NAMALWA (cell line): ENCODE measurements at regions not wholly inside any gene's neighbourhood (a gene's known extent, or its start where the extent isn't known, plus 50 kb on each side); places are given as distances from the start of the nearest gene placed in this dataset.
"Not testable (repeated sequence)": the region's sequence is repeated elsewhere in the genome, so short reads cannot be mapped to it uniquely, and the experiment has no call there.

Experiments used
- DNase-seq: peaks from one replicate; pipeline ENCODE4 v3.0.0-alpha.2; 2015; ENCODE audit warnings: low spot score

- no peak for DNase-seq
Measured at GRCh38 chr10:117788911-117789310, 246.4 kb downstream of the EMX2 start.

- DNase-seq, result no peak
Measured at GRCh38 chr10:117790179-117790578, 247.6 kb downstream of the EMX2 start.

DNA sequence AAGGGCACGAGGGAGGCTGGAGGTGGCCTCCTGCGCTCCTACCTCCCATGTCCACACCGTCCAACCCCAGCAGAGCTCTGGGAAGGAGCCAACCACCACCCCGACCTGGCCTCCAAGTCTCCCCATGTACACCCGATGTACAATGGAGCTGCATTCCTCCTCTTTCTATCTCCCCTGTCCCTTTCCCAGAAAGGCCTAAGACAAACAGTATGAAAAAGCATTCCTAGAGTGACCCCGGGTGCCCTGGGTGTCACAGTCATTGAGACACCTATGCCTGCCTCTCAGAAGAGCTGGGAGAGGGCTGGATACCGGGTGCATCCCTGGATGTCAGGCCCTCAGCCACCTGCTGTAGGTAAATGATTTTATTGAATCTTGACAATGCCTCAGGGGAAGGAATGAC, 248.1 kb downstream of the EMX2 start:
- no peak for DNase-seq

DNA sequence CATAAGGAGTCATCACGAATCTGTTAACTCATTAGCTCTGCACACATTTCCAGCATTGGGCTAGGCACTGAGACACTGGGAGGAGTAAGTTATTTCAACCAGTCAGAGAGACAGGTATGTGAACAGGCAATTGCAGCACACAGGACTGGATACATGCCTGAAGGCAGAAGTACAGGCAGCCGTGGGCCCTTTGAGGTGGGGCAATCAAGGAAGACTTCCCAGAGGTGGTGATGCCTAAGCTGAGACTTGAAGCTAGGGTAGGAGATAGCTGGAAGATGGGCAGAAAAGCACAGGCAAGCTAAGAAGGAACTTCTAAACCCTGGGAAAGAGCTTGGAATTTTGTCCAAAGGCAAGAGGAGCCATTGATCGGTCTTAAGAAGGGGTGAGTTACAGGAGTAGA, 249.7 kb downstream of the EMX2 start:
- no peak for DNase-seq

DNA sequence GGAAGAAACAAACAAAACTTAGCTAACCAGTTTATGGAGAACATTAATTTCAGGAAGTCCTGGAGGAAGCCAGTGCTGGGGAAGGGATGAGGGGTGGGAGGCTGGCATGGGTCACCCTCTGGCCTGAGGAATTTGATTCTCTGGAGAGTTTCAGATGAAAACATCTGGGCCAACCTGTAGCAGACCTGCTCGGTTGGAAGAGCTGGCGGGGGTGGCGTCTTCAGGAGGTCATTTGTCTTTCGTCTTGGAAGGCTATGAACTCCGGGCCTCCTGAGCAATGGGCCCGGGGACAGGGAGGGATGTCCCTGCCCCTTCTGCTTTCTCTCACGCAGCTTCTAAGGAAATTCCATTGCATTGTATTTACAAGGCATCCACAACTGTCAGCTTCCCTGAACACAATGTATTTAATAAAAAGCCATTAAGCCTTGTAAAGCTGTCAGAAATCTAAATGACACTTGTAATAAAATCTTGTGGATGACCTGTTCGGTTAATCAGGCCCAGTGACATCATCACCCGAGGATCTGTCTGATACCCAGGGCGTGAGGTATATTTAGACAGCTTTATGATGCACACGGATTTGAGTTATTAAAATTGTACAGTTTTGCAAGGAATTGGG, 250.5 kb downstream of the RAB11FIP2 start:
- DNase-seq, result no peak

DNA sequence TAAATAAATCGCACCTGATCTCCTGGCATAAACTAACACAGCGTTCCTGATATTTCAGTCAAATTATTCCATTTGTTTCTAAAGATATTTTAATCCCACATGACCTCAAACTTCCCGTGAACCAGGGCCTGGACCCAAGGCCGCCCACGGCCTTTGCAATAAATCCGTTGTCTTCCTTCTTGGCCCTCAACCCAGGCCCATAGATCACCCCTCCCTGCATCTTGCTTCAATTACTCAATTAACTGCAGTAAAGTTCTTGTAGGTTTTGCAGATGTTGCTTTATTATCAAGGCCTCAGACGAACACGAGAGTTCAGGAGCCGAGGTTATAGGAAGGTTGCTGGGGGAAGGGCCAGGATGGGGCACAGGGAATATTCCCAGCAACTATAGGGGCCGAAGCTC, 249.4 kb downstream of the RAB11FIP2 start:
- no peak for DNase-seq

DNA sequence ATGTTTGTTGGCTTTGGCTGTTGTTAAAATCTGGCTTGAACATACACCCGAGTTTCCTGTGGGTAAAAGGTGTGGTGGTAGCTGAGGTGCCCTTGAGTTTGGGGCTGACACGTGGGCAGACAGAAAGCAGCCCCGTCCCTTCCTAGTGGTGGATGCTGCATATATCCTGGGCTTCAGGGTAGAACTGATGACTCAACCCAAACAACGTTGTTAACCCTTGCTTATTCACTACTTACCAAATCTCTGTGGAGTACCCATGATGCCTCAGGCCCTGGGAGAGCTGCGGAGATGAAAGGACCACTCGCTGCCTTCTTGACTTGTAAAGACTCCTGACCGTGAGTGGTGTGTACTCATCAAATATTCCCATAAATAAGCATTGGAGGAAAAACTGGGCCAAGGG, 245.1 kb downstream of the RAB11FIP2 start:
- no peak for DNase-seq

DNA sequence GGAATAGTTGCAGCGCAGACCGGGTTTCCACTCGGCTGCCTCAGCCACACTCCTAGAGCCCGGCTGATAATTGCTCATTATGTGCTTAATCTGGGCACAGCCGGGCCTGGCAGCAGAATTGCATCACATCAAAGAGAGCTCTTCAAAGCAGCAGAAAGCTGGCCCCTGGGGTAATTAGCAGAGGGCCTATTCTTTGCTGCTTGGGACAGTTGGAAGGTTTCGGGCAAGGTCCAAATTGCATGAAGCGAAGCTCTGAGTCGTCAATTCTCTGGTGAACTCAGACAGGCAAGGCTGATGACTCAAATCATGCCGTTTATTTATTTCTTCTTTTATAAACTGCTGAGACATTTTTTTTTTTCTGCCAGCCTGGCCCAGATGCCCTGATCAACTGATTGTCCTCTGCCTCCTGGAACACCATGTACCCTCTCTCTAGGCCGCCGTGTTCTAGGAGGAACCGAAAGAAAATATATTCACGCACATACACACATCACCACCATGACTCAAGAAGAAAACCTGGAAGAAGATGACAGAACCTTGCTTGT, 242.2 kb downstream of the RAB11FIP2 start:
- peak; percentile 2 for DNase-seq

- no peak for DNase-seq
Measured at GRCh38 chr10:117805139-117805538, 241.6 kb downstream of the RAB11FIP2 start.

- DNase-seq, result no peak
Measured at GRCh38 chr10:117807441-117807840, 239.3 kb downstream of the RAB11FIP2 start.

DNA sequence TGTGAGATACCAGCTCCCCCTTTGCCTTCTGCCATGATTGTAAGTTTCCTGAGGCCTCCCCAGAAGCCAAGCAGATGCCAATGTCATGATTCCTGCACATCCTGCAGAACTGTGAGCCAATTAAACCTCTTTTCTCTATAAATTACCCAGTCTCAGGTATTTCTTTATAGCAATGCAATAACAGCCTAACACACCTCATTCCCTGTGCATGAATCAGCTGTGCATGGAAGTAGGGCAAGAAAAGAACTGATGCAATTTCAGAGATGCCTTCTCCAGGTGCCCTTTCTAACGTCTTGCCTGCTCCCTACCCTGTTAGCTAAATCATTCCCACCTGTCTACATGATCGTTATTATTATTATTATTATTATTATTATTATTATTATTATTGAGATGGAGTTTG, 230.9 kb downstream of the RAB11FIP2 start:
- DNase-seq, result not testable (repeated sequence)

DNA sequence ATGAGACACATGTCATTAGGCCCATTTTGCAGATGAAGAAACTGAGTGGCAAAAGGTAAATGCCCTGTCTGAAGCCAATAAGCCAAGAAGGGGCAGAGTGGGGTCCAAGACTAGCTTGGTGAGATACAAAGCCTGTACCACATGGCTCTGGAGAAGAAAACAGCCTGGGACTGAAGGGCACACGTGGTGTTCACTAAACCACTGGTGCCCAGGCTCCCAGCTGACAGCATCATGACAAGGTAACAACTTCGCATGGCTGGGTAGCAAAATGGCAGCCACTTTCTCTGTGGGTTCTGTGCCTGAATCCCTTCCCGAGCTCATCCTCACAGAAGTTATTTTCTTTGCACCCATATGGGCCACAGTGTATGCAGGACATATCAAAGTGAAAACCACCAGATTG, 229.6 kb downstream of the RAB11FIP2 start:
- no peak for DNase-seq

- DNase-seq, result no peak
Measured at GRCh38 chr10:117818721-117819120, 228.0 kb downstream of the RAB11FIP2 start.

- no peak for DNase-seq
Measured at GRCh38 chr10:117819304-117819703, 227.4 kb downstream of the RAB11FIP2 start.

DNA sequence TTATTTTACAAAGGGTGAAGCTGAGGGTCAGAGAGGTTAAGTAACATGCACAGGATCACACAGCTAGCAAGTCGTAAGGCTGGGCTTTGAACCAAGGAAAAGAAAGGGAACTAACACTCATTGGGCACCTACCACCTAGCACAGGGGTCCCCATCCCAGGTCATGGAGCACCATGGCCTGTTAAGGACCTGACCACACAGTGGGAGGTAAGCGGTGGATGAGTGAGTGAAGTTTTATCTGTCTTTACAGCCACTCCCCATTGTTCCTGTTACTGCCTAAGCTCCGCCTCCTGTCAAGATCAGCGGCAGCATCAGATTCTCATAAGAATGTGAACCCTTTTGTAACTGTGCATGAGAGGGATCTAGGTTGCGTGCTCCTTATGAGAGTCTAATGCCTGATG, 222.8 kb downstream of the RAB11FIP2 start:
- no peak for DNase-seq

- DNase-seq, result no peak
Measured at GRCh38 chr10:117830205-117830604, 216.5 kb downstream of the RAB11FIP2 start.

GRCh38 chr10:117830787-117831212, 215.9 kb downstream of the RAB11FIP2 start:
- DNase-seq, result no peak

GRCh38 chr10:117838500-117839498, 207.9 kb downstream of the RAB11FIP2 start:
- not testable (repeated sequence) for DNase-seq

- DNase-seq, result not testable (repeated sequence)
Measured at GRCh38 chr10:117856426-117856825, 190.3 kb downstream of the RAB11FIP2 start.

DNA sequence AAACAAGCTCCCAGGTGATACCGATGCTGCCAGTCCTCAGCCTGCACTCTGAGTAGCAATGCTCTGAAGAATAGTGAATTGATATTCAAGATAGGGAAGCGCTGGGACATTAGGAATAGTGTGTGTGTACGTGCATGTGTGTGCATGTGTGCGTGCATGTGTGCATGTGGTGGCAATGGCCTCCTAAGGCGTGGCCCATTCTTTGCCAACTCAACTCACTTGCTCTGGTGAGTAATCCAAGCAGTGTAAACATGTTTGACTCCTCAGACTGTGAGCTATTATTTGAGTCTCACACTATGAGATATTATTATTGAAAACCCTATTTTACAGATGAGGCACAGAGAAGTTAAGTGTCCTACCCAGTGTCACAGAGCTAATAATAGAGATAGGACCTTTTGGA, 186.6 kb downstream of the RAB11FIP2 start:
- no peak for DNase-seq

DNA sequence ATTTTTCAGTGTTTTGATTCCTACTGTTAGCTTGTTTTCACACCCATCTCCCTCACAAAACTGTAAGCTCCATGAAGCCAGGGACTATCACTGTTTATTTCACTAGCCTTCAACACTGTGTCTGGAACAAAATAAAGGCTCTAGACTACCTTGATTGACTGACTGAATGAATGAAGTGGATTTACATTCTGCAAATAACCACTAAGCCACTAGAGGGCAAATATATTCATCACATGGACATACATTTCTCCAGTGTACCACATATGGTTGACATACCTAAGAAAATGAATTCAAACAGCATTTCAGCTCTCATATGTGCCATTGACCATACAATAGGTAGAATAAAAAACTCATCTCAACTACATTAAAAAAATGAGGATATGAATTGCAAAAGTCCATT, 185.9 kb downstream of the RAB11FIP2 start:
- DNase-seq, result peak; percentile 48

- no peak for DNase-seq
Measured at GRCh38 chr10:117861329-117861728, 185.4 kb downstream of the RAB11FIP2 start.

GRCh38 chr10:117863771-117864170, 183.0 kb downstream of the RAB11FIP2 start:
- DNase-seq, result no peak
